COR-L47 (cell line): ENCODE measurements at regions not wholly inside any gene's neighbourhood (a gene's known extent, or its start where the extent isn't known, plus 50 kb on each side); places are given as distances from the start of the nearest gene placed in this dataset.

Experiments used
- DNase-seq: peaks from one replicate; lab custom pipeline; 2025; lab: John Stamatoyannopoulos, UW

DNA sequence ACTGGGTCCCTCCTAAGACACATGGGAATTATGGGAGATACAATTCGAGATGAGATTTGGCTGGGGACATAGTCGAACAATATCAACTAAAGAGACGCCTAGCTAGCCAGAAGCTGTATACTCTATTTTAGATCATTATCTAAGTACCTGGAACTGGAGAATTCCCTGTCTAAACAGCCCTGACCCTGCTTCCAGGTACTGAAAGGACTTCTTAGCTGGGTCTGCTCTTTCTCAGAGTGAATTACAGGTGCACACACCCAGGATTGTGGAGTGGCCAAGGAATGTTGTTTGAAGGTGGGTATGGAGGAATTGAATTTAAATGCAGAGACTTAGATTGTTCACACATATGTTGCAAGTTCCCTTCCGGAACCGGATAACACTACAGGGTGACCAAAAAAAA lies 733.0 kb downstream of the RPS29 start:
- no peak for DNase-seq

DNA sequence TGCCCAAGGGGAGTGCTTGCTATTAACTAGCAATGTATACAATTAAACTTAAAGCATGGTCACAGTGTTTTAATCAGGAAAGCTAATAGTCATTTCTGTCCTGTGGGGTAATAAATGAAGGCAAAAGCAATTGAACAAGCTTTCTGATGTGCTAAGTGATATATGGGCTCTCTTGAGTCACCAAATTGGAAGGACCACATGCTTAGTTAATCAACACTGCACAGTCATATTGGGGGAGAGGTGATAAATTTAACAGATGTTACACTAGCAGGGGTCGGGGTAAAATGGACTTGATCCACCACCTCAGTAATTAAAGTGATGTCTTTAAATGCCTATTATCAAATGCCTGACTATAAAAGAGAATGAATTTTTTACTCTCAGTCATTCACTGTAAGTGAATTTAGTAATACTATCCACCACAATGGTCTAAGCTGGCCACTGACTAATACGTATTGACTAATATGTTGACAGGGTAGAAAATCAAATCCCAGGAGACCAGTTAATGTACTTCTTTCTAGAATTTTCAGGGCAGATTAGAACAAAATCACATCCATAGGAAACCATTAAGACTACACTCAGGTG lies 736.3 kb downstream of the RPS29 start:
- DNase-seq, result no peak

DNA sequence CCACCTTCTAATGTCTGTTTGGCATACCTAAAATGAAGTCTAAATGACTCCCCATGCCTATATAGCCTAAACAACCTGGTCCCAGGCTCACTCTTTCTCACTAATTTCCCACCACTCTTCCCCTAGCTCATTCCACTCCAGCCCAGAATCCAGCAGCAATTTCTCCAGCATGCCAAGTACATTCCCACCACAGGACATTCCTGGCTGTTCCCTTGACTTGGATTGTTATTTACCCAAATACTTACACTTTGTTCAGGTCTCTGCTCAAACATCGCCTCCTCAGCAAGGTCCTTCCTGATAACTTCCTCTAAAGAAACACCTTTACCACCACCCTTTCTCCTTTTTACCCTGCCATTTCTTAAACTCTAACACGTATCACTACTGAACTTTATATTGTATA lies 743.4 kb downstream of the RPS29 start:
- DNase-seq, result no peak

DNA sequence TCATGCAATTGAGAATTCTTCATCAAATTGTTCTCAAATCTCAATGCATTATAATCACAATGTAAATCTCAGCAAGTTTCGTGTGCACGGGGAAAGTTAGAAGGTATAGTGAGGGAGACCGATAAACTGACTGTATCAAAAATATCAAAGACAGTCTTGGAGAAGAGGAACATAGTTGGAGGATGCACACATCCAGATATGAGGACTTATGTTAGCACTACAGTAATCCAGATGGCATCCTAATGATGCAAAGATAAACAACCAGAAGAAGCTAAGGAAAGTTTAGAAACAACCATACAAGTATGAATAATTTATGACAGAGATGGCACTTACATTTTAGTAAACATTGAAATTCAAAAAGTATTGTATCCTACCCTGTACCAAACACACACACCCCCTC lies 760.1 kb downstream of the RPS29 start:
- DNase-seq, result no peak

DNA sequence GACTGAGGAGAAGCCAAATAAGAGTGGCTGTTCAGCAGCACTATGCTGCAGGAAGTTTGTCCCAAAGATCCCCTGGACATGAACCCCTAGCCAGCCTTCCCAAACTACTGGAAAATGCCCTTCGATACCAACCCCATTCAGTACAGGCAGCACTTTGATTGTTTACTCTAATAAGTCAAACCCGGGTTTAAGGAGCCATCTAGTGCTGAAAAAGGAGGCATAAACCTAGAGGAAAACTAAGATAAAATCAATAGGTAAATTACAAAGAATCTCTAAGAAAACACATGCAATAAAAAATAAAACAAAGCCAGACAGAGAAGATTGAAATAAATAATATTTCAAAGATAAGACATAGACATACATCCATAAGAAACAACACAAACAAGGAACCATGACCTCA lies 771.6 kb downstream of the RPS29 start:
- no peak for DNase-seq

DNA sequence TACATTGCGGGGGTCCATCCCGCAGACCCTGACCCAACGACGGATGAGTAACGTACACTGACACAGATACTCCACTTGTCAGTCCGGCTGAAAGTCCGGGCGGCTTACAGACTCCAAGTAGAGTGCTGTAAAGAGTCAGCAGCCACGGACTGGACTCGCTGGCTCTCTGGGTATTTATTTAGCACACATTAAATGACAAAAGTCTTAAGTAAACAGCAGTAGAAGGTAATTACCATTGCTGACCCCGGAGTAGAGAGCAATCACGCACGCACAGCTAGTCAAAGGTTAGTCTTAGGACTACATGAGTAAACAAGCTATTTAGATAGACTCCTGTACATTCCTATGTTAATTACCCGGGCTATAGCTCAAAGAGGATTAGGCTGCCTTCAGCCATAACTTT lies 780.9 kb downstream of the RPS29 start:
- DNase-seq, result no peak

DNA sequence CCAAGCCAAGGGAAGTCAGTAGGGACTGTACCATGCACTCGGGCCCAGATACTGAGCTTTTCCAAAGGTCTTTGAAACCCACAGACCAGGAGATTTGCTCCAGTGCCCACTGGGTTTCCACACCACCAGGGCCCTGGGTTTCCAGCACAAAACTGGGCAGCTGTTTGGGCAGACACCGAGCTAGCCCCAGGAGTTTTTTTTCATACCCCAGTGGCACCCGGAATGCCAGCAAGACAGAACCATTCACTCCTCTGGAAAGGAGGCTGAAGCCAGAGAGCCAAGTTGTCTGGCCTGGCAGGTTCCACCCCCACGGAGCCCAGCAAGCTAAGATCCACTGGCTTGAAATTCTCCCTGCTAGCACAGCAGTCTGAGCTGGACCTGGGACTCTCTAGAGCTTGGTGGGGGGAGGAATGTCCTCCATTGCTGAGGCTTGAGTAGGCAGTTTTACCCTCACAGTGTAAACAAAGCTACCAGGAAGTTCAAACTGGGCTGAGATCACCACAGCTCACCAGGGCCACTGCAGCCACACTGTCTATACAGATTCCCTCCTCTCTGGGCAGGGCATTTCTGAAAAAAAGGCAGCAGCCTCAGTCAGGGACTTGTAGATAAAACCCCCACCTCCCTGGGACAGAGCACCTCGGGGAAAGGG lies 793.7 kb downstream of the RPS29 start:
- no peak for DNase-seq

DNA sequence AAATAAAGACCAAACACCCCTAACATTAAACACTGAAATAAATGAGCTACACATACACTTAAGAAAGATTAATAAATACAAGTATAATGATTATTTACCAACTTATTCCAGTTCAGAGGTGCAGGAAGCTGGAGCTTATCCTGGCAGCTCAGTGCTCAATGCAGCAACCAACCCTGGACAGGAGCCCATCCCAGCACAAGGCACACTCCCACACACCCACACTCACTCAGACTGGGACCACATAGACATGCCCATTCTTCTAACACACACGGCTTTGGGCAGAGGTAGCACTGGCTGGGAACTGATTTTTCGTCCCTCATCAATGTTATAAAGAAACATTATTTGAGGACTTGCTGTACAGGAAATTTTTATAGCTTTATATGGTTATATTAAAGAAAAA lies 797.4 kb downstream of the RPS29 start:
- no peak for DNase-seq

DNA sequence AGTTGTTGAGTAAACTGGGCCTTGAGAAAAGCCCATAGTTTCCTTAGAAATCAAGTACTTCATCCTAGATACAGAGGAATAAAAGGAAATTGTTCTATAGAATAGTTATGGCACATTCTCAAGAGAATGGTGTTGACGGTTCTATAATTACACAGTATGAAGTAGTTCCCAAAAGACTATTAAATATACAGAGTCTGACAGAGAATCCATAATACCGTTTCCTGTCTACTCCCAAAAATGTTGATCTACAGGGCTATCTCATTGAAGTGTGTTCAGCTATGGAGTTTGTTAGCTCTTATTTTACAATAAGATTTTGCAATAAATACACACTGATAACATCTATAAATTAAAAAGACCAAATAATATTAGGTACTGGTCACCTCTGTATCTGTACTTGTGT lies 799.7 kb downstream of the RPS29 start:
- DNase-seq, result no peak

DNA sequence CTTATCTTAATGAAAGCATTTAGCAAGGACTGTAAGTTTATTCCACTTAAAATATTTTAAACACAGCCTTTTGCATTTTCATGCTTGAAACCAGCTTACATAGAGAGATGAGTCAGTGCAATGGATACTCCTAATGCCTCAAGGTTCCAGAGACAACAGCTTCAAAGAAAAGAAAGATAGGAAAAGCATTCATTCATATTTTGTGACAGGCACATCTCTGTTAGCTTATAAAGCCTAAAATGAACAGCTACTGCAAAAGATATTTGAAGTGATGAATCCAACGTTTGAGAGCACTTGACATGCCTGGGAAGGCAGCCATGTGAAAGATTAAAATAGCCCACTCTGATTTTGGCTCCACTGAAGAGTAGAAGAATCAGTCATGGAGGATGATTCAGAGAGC lies 814.5 kb downstream of the RPS29 start:
- no peak for DNase-seq

DNA sequence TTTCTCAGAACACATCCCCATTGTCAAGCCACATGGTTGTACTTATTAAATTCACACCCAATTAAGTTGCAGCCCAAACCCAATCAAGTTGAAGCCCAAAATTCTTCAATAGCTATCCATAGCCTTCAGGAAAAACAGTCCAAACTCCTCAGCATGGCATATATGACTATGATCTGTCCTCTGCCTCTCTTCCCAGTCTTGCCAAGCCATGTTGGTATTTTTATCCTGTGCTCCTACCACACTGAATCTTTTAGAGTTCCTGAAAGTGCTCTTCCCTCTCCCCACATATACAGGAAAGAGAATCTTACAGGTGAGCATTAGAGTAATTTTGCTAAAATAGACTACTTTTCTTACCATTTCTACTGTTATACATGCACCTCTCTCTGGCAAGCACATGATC lies 834.9 kb downstream of the RPS29 start:
- no peak for DNase-seq

DNA sequence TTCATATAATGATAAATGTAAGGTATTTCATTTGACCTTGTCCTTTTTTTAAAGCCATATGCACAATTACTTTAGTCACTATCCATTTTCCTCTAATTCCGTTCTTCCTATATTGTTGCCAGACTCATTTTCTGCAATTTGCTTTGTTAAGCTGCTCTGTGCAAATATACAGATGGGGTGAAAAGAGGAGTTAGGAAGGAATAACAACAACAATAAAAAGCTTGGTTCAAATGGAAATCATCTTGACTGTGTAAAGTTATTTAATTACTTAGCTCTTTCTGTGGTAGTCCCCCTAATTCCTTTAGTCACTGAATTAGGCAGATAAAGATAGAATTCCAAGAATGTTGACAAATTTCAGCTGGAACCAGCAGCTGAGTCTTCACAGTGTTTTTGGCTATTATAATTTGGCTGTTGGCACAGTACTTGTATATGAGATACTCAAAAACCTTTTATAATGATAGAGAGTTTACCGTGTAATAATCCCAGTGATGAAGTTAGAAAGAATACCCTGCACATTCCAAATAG lies 838.0 kb downstream of the RPS29 start:
- no peak for DNase-seq

DNA sequence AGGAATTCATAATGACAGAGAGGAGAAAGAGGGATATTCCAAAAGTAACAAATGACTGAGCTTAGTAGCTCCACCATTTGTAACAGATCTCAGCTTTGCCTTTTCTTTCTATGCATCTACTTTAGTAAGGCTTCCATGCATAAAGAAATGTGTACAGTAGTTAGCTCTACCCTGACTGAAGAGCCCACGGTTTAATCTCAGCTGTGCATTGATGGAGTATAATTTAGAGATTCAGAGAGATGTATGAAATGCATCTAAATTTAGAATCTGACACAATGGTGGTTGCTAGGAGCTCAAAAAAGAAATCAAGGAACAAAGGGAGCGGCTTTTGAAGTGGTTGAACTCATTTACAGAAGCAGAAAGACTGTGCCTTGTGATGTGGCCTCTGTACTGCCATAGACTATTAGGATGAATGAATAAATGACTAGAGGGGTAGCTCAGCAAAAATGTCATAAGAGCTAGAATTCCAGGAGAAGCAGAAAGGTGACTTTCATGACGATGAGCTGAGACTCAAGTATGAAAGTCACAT lies 838.6 kb downstream of the RPS29 start:
- DNase-seq, result no peak

DNA sequence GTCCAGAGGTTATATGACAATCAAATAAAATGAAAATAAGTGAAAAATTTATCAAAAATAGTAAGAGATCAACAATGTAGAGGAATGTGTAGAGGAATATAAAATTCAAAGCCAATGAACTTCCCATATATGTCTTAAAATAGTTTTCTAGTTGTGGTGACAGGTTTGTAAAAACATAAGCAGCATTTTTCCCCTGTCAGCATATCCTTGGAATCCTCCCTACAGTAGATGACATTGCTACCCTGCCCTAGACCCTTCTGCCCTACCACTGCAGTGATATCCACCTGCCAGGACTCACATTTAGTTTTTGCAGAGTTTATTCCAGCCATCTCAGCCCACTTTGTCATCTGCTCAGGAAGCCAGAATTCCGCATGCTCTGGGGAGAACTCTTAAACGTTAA lies 842.0 kb downstream of the RPS29 start:
- DNase-seq, result no peak

DNA sequence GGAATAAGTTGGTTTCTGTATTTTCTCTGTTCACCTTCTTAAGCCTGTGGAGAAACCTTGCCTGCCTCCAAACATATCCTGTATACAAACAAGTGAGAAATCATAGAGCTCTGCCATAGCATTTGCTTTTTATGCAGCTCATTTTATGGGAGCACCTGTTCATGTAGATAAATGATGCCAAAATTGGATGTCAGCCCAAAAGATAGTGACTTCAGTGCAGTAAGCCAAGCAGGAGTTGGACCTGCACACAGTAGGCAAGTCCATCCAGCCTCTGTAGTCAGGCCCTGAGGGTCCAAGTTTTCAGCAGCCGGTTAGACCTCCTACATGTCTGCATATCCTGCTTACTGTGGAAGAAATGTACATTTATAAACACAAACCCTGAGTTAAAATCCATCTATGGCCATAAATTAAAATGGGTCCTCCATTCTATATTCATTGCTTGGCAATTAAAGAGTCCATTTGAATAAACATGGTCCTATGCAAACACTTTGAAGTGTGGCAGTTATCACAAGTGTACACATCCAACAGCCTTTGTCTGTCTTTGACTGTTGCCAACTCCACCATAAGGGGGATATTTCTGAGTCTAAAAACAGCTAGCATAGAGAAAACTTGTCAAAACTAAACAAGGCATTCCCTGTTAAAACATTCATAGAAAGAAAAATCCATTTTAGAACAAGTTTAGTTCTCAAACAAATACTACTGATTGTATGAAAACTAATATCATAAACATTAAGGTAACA lies 847.8 kb downstream of the RPS29 start:
- no peak for DNase-seq

DNA sequence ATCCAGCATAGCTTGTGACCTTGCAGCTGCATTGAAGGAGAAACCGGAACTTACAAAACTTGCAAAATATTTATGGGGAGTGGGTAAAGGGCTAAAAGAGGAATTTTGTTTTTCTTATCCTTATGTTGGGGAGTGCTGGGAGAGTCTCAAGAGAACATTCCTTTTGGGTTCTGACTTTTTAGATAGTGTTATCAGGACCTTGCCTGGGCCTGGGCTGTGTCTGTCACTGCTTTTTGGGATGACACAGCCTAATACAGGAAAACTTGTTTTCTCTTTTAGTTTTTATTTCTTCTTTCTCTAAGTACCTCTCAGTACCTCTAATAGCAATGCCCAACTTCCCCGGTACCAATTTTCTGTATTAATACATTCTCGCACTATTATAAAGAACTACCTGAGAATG lies 850.6 kb downstream of the RPS29 start:
- DNase-seq, result no peak

DNA sequence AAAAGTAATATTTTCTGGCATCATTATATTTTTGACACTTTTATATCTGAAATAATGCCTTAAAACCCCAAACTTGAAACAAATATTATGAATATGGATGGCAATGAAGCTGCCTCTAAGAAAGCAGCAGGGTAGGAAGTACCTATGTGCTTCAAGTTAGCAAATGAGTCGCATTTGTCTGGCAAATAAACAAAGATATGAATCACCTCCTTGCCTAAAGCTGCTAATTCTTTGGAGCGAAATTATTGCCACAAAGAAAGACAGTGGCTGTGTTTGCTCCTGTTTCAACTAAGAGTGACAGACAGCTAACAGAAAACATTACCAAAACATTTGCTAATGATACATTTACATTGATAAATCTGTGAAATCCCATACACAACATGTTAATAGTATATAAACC lies 854.9 kb downstream of the RPS29 start:
- DNase-seq, result no peak

DNA sequence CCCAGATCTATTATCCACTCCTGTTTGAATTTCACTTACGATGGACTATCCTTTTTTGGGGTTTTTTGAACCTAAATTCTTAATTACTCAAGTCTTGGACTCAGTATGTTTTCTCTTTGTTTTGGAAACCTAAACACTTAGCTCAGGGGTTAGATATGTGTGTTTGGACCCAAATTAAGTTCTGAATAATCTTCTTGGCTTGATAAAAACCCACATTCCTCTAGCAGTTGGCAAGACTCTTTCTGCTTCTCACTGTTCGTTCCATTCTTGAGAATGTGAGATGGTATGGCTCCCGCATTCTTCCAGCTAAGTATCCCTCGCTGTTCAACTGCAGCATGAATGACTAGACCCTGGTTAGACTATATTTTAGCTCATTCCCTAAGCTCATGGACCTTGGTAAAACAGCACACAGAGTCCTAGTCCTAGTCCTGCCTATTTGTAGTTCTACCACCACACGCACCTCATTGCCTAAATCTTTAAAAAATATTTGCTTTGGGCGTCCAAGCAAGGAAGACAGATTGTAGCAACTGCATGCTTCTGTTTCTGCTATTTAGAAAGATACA lies 860.0 kb downstream of the RPS29 start:
- DNase-seq, result no peak

DNA sequence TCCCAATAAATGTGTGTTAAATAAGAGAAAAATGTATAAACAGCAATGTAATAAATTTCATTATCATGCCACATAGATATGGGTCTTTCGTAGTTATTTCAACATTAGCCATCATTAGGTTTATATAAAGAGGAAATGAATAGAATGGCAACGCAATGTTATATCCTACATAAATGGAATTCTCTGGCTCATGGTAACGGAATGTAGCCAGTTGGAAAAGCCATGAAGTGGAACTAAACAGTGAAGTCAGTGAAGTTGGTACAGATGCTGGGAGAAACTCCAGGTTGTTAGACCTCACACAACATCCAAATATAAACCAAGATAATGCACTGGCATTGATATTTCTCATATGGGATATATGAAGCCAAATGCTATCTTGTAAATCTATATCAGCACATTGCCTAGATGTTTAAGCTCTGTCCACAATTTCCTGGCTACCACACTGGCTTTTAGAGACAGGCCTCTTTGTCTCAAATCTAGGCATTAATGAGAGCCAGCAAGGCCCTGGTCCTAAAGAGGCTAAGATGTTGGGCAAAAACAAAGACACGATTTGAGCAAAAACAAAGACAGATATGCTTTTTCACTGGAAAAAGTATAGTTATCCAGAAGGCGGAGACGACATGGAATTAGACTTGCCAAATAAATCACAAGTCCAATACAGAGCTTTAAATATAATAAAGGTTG lies 861.0 kb downstream of the RPS29 start:
- no peak for DNase-seq

DNA sequence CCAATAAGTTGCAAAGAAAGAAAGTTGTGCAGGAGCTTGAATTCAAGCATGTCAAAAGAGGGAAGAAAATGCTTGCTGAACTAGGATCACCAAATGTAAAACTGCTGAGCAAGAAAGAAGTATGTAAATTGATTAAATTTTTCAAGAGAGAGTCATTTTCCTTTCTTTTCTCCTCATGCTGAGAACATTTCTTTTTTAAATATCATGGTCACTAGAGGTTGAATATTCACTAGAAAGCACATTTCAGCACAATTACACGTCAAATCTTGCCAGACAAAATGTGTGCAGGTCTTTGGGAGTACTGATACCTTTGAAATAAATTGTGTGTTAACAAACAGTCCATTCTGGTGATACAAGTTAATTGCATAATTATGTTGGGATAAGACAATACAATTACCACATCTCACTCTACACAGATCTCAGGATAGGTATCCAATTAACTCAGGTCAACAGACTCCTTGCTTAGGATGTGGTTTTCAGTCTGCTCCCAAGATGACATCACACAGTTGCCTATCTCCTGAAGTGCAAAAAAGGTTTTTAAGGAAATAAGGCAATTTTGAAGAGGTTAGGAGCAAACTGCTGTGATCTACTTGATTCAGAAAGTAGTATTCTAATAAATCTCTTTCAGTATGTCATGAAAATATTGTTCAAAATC lies 862.2 kb downstream of the RPS29 start:
- no peak for DNase-seq

DNA sequence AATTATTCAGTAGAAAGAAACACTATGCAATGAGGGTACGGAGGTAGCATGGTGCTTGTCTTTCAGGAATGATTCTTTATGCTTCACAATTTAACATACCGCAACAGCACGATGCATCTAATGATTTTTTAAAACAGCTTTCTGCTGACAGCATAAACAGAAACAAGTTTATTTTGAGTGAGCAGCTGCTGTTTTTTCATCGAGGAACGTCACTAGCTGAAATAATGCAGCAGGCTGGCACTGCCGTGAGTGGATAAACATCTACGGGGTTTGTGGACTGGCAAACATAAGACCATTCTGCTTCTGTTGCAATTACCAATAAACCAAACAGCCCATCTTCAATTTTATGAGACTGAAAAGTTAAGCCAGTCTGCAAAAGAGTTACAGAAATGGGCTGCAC lies 871.8 kb downstream of the RPS29 start:
- DNase-seq, result no peak

DNA sequence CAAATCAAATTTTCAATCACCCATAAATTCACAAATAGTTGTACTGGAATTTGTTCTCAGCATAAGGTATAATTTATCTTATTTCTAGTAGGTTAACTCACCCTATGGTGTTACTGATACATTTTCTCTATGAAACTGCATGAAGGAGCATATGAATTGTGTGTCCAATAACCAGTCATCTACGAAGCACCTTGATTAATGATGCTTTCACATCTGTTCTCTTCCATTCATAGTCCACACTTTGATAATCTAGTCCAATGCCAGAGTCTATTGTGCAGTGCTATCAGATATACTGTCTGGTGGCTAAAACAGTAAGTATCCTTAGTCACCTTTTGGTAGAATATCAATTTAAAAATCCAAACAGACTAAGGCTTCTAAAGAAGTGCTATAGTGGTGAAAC lies 876.0 kb downstream of the RPS29 start:
- no peak for DNase-seq
